ENCODE measurements at regions not wholly inside any gene's neighbourhood (a gene's known extent, or its start where the extent isn't known, plus 50 kb on each side); places are given as distances from the start of the nearest gene placed in this dataset.

GRCh38 chr7:114852293-114852692 is 69.6 kb upstream of the MDFIC start:
- no peak for TF ChIP-seq POLR2A (IDR thresholded peaks at IDR 0.05)
- no peak for TF ChIP-seq POLR2AphosphoS5 (IDR thresholded peaks at IDR 0.05)
- no peak for TF ChIP-seq CTCF (IDR thresholded peaks at IDR 0.05)
- no peak for TF ChIP-seq EP300 (IDR thresholded peaks at IDR 0.05)
- H3K4me1 ChIP-seq, result no peaks in the 10 kb centered on the region
- no peaks in the 10 kb centered on the region for H3K9me3 ChIP-seq
- no peaks in the 10 kb centered on the region for H3K27me3 ChIP-seq
- no peak overlapping the region for H3K27ac ChIP-seq
- H3K36me3 ChIP-seq, result no peaks in the 10 kb centered on the region
- H3K4me3 ChIP-seq, result no peak overlapping the region
- ATAC-seq, result no peak

- ATAC-seq, result no peak
- Histone ChIP-seq H3K4me3 (no peak overlapping the region), H3K9me3 (no peaks in the 10 kb centered on the region), H3K27me3 (no peaks in the 10 kb centered on the region), H3K27ac (no peak overlapping the region), H3K36me3 (no peaks in the 10 kb centered on the region), H3K4me1 (no peaks in the 10 kb centered on the region)
- WGBS, 2 donors (ENCODE audit: low coverage in 1 of 2), result 89 to 98% methylated on average over 4 of the region's 4 CpGs
- TF ChIP-seq POLR2AphosphoS5 (IDR thresholded peaks at IDR 0.05) (no peak), CTCF (IDR thresholded peaks at IDR 0.05) (no peak), EP300 (IDR thresholded peaks at IDR 0.05) (no peak), POLR2A (IDR thresholded peaks at IDR 0.05) (no peak)
These were observed 68.7 kb upstream of the MDFIC start for GRCh38 chr7:114853189-114853588.

- TF ChIP-seq POLR2AphosphoS5 (IDR thresholded peaks at IDR 0.05) (no peak), EP300 (IDR thresholded peaks at IDR 0.05) (no peak), POLR2A (IDR thresholded peaks at IDR 0.05) (no peak), CTCF (IDR thresholded peaks at IDR 0.05) (no peak)
- H3K4me1 ChIP-seq, result no peaks in the 10 kb centered on the region
- no peaks in the 10 kb centered on the region for H3K36me3 ChIP-seq
- no peak for ATAC-seq
- 83 to 93% methylated on average over 2 of the region's 2 CpGs for WGBS, 2 donors (ENCODE audit: low coverage in 1 of 2)
- no peak overlapping the region for H3K27ac ChIP-seq
- no peaks in the 10 kb centered on the region for H3K9me3 ChIP-seq
- H3K4me3 ChIP-seq, result no peak overlapping the region
- H3K27me3 ChIP-seq, result no peaks in the 10 kb centered on the region
These were observed 67.5 kb upstream of the MDFIC start for GRCh38 chr7:114854369-114854768.

GRCh38 chr7:114856625-114857024 is 65.3 kb upstream of the MDFIC start:
- TF ChIP-seq CTCF (IDR thresholded peaks at IDR 0.05) (no peak), POLR2AphosphoS5 (IDR thresholded peaks at IDR 0.05) (no peak), EP300 (IDR thresholded peaks at IDR 0.05) (no peak)
- Histone ChIP-seq H3K9me3 (no peaks in the 10 kb centered on the region), H3K4me3 (no peak overlapping the region), H3K27ac (no peak overlapping the region), H3K27me3 (no peaks in the 10 kb centered on the region), H3K4me1 (no peaks in the 10 kb centered on the region), H3K36me3 (no peaks in the 10 kb centered on the region)
- WGBS, 2 donors (ENCODE audit: low coverage in 1 of 2), result 63 to 74% methylated on average over 3 of the region's 3 CpGs
- no peak for ATAC-seq

- H3K4me3 ChIP-seq, result no peak overlapping the region
- H3K27ac ChIP-seq, result no peak overlapping the region
- H3K36me3 ChIP-seq, result no peaks in the 10 kb centered on the region
- no peak for TF ChIP-seq POLR2A (IDR thresholded peaks at IDR 0.05)
- TF ChIP-seq CTCF (IDR thresholded peaks at IDR 0.05), result no peak
- TF ChIP-seq EP300 (IDR thresholded peaks at IDR 0.05), result no peak
- no peak for TF ChIP-seq POLR2AphosphoS5 (IDR thresholded peaks at IDR 0.05)
- H3K27me3 ChIP-seq, result no peaks in the 10 kb centered on the region
- no peak for ATAC-seq
- no peaks in the 10 kb centered on the region for H3K4me1 ChIP-seq
- WGBS, 2 donors (ENCODE audit: low coverage in 1 of 2), result 100% methylated on average over 1 of the region's 1 CpG
- no peaks in the 10 kb centered on the region for H3K9me3 ChIP-seq
These were observed 64.3 kb upstream of the MDFIC start for GRCh38 chr7:114857605-114858004.
